Transverse colon (tissue), 3 donors: ENCODE measurements at regions not wholly inside any gene's neighbourhood (a gene's known extent, or its start where the extent isn't known, plus 50 kb on each side); places are given as distances from the start of the nearest gene placed in this dataset.
"Not testable (repeated sequence)": the region's sequence is repeated elsewhere in the genome, so short reads cannot be mapped to it uniquely, and the experiment has no call there.

Experiments used
- CTCF ChIP-seq, 5 experiments: fragments of 200-600 bp in 3 of 5; fragments of 450-650 bp in 2 of 5; sonication (generic) in 3 of 5; IDR thresholded peaks; 1 replicate in 2 of 5; 2 replicates in 3 of 5; pipeline ENCODE4 v1.5.1; 2016 to 2017; ENCODE audit warnings: antibody characterized with exemption in 5 of 5, inconsistent platforms in 3 of 5, mild to moderate bottlenecking in 2 of 5, moderate library complexity in 1 of 5
- POLR2A ChIP-seq: fragments of 450-650 bp; IDR thresholded peaks from one replicate; pipeline ENCODE4 v1.6.1; 2016; ENCODE audit warnings: antibody characterized with exemption, mild to moderate bottlenecking, moderate library complexity

DNA sequence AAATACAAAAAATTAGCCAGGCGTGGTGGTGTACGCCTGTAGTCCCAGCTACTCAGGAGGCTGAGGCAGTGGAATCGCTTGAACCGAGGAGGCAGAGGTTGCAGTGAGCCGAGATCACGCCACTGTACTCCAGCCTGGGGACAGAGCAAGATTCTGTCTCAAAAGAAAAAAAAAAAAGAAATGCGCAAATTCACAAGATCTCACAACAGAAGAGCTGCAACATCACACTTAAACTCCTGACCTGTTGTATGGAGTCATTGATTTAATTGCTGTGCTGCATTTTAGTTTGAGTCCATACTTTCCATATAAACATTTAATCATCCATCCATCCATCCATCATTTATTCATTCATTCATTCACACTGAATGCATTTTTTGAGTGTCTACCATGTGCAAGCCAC lies 229.7 kb downstream of the MREG start:
- not testable (repeated sequence) for TF ChIP-seq CTCF (IDR thresholded peaks at IDR 0.05); POLR2A
